ENCODE measurements at regions not wholly inside any gene's neighbourhood (a gene's known extent, or its start where the extent isn't known, plus 50 kb on each side); places are given as distances from the start of the nearest gene placed in this dataset.
A peak's percentile ranks its signal among the peaks of the same experiment; 100 is the strongest.

DNA sequence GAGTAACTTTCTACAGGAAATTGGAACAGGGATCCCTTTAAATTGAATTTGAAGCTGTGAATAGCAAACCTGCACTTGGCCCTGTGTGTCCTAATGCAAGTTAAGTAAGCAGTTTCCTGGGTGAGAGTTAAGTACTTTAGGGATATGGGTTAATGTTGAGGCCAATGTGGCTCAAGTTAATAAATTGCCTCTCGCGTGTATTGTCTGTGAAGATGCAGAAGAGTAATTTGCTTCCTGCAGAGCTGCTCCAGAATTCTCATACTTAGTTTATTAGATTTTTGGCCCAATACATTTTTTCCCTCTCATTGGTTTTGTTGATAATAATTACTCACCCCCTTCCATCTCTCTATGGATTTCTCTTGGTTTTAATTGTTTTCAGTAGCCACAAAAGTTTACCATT is 86.5 kb downstream of the SLC25A47 start:
- in situ Hi-C loops (cut with HindIII; ENCODE audit: low pct_unique_long_range_greater_than_20kb, low sequenced_read_pairs) = loop anchor here (25.0 kb wide), 1 partner anchor 253 kb away; no protein-coding TSS in a partner anchor
- DNase-seq (ENCODE audit: low read depth) = no peak

DNA sequence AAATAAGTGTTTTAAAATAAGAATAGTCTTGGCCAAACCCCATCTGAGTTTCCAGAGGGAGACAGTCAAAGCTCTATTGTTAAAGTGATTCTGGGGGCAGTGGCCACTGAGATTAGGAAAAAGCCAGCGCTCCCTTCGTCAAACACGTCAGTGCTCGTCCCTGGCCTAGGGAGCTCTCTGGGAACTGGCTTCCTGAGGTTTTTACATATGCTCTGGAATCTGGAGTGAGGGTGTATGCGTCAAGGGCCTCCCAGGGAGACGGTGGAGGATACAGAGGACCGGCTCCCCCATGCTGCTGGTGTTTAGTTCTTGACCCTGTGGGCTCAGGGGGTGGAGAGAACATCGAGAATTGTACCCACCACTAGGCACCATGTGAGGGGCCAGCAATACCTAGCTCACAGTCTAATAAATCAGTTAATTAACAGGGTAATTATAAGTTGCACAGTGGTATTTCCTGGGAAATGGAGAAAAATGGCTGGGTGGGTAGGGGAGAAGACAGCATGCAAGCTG is 87.0 kb downstream of the SLC25A47 start:
- DNase-seq (ENCODE audit: low read depth) = no peak
- in situ Hi-C loops (cut with HindIII; ENCODE audit: low pct_unique_long_range_greater_than_20kb, low sequenced_read_pairs) = loop anchor here (25.0 kb wide), 1 partner anchor 252 kb away; no protein-coding TSS in a partner anchor

DNA sequence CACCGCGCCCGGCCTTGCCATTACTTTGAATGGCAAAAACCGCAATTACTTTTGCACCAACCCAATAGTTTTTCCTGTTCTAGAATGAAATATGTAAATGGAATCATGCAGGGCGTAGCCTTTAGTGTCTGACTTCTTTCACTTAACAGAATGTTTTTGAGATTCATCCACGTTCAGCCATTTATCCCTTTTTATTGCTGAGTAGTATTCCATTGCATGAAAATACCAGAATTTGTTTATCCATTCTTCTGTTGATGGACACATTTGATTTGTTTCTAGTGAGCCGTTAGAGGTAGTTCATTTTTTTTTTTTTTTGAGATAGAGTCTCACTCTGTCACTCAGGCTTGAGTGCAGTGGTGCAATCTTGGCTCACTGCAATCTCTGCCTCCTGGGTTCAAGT is 90.6 kb downstream of the SLC25A47 start:
- no peak for DNase-seq (ENCODE audit: low read depth)
- in situ Hi-C loops (cut with HindIII; ENCODE audit: low pct_unique_long_range_greater_than_20kb, low sequenced_read_pairs) = loop anchor here (25.0 kb wide), 1 partner anchor 249 kb away; no protein-coding TSS in a partner anchor

DNA sequence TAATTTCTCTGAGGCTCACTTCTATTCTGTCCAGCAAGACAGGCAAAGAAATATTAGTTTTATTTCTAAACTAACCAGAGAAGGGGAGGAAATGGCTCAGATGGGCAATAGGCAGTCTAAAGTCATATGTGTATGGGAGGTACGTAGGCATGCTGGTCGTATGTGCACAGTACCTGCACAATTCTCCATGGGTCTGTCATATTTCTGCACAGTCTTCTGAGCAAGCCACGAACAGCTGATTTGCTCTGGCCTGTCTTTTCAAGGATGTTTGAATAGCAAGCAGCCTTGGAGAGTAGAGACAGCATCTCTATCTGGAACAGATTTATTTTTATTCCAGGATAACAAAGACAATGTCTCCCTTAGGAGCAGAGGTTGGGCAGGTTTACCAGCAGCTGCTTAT is 92.1 kb downstream of the SLC25A47 start:
- in situ Hi-C loops (cut with HindIII; ENCODE audit: low pct_unique_long_range_greater_than_20kb, low sequenced_read_pairs) = loop anchor here (25.0 kb wide), 1 partner anchor 247 kb away; no protein-coding TSS in a partner anchor
- no peak for DNase-seq (ENCODE audit: low read depth)

DNA sequence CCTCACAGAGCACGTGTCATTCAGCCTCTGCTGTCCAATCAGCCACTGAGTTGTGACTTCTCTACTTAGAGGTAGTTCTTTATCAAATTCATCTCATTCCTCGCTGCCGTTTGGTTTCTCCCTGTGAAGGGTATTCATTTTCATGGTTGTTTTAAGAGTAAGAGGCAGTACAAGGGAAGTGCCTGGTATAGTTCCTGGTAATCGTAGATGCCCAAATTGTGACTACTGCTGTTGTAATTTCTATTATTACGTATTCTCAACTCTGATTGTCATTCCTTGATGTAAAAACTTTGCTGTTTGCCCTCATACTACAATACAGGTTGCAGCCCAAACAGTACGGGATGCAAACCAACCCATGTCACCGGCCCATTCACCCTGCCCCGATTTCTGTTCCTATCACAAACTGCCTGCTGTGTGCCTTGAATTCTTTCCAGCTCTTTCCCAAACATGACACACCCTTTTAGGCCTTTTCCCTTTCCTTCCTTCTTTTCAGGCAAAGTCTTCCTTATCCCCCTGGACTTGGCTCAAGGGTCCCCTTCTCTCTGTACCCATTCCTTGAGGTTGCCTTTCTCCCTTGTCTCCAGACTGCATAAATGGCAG is 93.0 kb downstream of the SLC25A47 start:
- DNase-seq (ENCODE audit: low read depth) = no peak
- in situ Hi-C loops (cut with HindIII; ENCODE audit: low pct_unique_long_range_greater_than_20kb, low sequenced_read_pairs) = loop anchor here (25.0 kb wide), 1 partner anchor 246 kb away; no protein-coding TSS in a partner anchor

DNA sequence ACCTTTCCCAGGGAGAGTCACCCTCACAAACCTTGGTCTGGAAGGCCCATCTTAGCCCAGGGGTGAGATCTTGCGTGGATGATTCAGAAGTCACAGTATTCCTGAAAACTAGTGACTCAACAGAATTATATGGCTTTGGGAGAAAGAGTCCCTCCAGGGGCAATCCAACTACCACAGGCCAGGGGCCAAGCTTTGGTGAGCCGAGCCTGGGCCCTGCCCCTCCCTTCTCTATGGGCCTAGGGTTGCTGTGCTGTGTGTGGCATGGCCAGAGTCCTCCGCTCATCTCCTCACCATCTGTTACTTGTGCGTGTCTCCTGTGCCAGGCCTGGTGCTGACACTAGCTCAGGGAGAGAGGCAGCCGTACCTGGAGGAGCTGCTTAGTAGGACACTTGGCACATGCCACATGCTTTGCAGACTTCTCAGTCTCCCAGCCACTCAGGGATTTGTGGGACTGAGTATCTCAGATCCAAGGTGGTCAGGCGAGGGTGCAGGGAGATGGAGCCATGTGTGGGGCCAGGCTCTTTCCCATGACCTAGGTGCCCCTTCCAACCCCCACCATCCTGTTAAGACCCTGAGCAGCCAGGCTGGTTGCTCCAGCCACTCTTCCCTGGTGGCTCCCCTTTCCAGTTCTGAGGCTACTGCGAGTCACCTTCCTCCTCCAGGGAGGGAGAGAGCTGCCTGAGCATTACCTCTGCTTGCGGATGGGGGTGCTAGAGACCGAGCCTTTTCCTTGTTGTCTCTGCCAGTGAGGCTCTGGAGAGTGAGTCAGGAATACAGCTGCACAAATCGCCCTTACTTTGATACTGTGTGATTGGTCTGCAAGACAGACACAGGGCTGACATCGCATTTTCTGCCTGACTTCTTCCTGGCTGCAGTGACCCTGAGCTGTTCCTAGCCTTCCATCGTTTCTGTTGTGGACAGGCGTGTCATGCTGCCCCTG is 94.1 kb downstream of the SLC25A47 start:
- DNase-seq (ENCODE audit: low read depth) = peak; percentile 92
- in situ Hi-C loops (cut with HindIII; ENCODE audit: low pct_unique_long_range_greater_than_20kb, low sequenced_read_pairs) = loop anchor here (25.0 kb wide), 1 partner anchor 245 kb away; no protein-coding TSS in a partner anchor

DNA sequence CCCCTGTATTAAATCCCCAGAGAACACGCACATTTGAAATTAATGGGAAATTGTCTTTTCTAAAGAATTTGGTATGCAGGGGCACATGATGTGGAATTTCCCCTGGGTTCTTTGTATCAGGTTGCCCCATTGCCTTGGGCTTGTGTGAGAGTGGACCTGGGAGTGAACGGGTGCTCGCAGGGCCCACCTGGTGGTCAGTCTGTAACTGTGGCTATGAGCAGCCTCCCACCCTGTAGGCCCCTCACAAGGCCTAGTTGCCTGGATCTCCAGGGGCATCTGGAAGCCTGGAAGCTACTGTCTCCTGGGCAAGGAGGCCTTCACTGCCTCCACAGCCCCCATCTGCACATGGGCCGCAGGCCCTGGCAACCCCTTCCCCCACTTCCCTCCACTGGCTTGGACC is 96.7 kb downstream of the SLC25A47 start:
- in situ Hi-C loops (cut with HindIII; ENCODE audit: low pct_unique_long_range_greater_than_20kb, low sequenced_read_pairs) = loop anchor here (25.0 kb wide), 1 partner anchor 242 kb away; no protein-coding TSS in a partner anchor
- DNase-seq (ENCODE audit: low read depth) = no peak

DNA sequence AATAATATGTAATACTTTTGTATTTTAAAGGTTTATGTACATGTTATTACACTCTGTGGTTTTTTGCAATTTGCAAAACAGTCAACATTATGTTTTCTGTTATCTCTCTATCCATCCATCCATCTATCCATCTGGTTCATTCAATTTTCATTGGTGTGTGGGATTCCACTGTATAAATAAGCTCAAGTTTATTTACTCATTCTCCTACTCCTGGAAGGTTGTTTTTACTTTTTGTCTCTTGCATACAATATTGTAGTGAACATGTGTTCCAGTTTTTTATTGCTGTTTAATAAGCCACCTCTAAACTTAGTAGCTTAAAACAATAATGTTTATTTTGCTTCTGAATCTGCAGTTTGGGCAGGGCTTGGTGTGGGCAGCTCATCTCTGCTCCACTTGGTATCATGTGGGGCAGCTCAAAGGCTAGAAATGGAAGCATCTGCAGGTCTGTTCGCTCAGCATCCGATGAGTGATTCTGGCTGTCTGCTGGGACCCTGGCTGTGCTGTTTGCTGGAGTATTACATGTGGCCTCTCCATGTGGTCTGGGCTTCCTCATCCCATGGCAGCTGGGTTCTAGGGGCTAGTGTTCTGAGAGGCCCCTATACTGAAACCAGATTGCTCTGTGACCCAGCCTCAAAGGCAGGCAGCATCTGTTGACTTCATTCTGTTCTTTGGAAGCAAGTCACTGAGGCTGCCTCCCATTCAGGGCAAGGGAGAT is 98.8 kb downstream of the SLC25A47 start:
- in situ Hi-C loops (cut with HindIII; ENCODE audit: low pct_unique_long_range_greater_than_20kb, low sequenced_read_pairs) = loop anchor here (25.0 kb wide), 1 partner anchor 240 kb away; no protein-coding TSS in a partner anchor
- no peak for DNase-seq (ENCODE audit: low read depth)

DNA sequence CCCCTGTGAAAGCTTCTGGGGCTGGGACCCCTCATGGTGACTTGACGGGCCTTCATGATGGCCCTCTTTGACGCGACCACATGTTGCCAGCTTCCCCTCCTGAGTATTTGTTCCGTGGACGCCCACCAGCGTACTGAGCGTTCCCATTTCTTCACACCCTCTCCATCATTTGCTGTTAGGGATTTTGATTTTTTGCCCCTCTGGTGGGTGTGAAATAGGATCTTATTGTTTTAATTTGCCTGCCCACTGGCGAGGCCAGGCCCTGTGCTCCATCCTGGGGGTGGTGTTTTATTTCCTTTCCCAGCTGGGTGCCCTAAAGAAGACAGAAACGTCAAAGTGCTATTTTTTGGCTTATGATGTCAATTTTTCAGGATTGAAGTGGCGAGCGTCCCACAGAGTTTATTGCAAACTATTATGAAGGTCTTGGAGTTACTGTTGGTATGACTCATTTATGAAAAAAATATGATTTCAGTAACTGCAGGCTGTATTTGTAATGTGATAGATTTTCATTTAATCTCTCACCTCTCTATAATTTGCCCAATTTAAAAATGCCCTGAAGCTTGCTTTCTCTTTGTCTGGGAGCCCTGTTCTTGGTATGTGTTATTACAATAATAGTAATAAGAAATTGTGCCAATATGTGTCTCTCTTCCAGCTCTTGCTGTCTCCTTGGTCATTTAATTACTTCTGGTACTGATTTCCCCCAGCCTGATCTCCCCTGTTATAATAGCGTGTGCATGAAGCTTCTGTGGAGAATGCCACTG is 99.6 kb downstream of the SLC25A47 start:
- DNase-seq (ENCODE audit: low read depth) = no peak
- in situ Hi-C loops (cut with HindIII; ENCODE audit: low pct_unique_long_range_greater_than_20kb, low sequenced_read_pairs) = loop anchor here (25.0 kb wide), 1 partner anchor 240 kb away; no protein-coding TSS in a partner anchor

DNA sequence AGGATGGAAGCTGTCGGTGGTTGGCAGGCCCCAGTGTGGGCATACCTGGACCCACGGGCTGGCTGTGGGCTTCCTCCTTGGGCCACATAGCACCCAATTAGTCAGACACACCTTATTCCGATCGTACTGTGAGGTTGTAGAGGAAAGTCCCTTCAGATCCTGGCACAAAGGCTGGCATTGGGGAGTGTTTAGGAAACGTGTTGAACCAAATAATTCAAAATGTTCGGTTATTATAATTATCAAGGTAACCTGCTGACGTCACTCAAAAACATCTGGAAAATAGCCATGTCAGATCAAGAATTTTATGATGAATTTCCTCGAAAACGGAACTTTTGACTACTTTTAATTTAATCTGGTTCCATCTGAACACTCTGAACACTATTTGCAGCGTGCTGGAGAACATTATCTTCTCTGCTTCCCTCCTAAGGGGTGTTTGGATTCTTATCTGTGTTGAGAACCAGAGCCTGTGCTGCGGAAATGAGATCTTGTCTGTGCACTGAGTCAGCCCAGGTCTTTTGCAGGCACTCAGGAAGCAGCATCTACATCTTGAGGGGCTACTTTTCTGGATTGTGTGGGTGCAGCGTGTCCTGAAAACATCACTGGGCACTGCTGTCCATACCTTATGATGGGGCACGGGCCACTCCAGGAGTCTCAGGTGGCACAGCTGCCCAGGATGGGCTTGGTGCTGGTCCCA is 100.3 kb downstream of the SLC25A47 start:
- in situ Hi-C loops (cut with HindIII; ENCODE audit: low pct_unique_long_range_greater_than_20kb, low sequenced_read_pairs) = loop anchor here (25.0 kb wide), 1 partner anchor 239 kb away; no protein-coding TSS in a partner anchor
- DNase-seq (ENCODE audit: low read depth) = no peak

DNA sequence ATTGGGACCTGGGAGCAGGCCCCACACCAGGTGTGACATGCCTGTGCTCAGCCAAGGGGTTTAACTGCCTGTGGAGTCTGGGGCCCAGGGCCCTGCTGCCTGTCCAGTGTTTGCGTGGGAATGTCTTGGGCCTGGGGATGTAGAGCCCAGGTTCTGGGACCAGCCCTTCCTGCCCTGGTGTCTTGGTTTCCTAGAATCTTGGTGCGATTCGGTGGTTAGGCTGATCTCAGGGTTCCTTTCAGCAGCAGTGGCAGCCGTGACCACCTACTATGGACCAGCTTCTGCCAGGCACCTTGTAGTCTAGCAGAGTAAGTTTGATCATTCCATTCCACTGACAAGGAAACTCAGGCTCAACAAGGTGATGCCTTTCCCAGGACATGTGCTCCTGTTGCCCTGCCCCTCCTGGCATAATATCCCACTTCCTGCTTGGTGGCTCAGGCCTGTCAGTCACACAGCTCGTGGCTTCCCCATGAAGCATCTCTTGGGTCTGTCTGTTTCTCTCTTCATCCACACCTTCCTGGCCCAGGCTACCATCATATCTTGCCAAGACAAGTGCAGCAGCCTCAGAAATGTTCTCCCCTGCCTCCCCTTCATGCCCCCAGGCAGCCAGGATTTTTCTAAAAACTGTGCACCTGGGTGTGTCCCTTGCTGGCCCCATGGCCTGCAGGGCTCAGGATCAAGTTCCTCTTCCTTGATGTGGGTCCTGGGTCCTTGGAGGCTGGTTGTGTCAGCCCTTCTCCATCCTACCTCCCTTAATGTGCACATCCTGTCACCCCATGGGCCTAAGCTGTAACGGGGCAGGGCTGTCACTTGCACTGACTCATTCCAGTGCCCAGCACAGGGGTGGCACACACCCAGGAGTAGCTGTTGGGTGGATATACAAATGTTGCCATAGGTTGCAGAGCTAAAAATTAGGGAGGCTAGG is 101.6 kb downstream of the SLC25A47 start:
- in situ Hi-C loops (cut with HindIII; ENCODE audit: low pct_unique_long_range_greater_than_20kb, low sequenced_read_pairs) = loop anchor here (25.0 kb wide), 1 partner anchor 238 kb away; no protein-coding TSS in a partner anchor
- DNase-seq (ENCODE audit: low read depth) = no peak

DNA sequence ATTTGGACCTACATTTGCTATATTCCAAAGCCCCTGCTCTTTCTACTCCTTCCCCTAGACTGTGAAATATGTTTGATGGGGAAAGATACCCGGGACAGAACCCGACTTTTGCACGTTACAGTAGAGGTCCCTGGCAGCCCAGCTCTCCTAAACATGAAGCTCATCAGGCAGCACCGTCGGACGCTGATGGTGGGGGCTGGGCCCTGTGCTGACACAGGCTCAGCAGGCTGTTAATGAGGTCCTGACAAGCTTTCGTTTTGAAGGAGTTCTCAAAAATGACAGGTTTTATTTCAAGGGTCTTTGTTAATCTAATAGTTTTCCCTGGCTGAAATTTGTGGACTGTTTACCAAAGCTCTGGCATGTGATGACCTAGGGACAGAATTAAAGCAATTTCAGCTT is 102.3 kb downstream of the SLC25A47 start:
- DNase-seq (ENCODE audit: low read depth) = no peak
- in situ Hi-C loops (cut with HindIII; ENCODE audit: low pct_unique_long_range_greater_than_20kb, low sequenced_read_pairs) = no loop called here

DNA sequence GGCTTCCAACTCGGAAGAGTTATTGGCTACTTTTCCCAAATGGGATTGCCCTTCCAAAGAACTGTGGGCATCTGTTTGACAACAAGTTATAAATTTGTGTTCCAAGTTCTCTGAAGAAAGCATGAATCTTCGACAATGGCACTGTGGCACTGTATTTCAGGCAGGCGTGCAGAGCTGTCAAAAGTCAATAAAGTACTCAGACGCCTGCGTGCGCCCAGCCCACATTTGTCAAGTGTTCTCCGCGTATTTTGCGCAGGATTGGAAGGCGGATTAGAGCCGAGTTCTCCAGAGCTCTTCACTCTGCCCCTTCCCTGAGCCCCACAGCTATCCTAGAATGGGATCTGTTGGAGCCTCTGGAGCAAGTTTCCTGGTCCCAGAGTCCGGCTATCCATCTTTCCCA is 103.2 kb downstream of the SLC25A47 start:
- no peak for DNase-seq (ENCODE audit: low read depth)
- in situ Hi-C loops (cut with HindIII; ENCODE audit: low pct_unique_long_range_greater_than_20kb, low sequenced_read_pairs) = no loop called here

DNA sequence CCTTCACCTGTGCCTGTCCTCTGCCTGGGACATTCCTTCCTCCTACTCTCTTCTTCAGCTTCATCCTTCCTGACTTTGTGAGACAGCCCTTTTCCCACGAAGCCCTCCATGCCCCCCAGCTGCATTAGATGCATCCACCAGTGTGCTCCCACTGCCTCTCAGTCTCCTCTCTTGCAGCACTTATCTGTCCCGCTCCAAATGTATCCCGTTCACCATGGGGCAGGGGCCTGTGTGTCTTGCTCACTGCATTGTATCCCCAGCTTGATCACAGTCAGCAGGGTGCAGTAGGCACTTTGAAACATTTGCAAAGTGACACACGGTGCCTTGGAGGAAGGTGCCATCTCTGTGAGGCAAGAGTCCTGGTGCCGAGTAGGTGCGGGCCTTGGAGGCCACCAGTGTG is 104.0 kb downstream of the SLC25A47 start:
- in situ Hi-C loops (cut with HindIII; ENCODE audit: low pct_unique_long_range_greater_than_20kb, low sequenced_read_pairs) = no loop called here
- DNase-seq (ENCODE audit: low read depth) = no peak

DNA sequence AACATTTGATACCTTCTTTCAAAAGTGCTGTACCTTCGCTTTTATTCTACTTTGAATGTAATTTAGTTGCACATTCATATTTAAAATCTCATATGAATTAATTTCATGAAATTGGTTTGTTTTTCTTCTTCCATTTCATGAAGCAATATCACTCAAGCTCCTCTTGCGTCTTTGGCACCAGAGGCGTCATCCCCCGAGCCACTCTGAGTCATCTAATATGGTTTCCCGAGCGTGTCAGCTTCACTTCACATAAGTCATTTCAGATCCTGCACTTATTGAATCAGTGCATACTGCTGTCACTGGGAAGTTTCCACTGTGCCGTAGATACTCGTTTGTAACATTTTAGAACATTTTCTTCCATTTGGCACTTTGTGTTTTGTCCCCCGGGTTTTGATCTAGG is 105.6 kb downstream of the SLC25A47 start:
- DNase-seq (ENCODE audit: low read depth) = peak; percentile 42
- in situ Hi-C loops (cut with HindIII; ENCODE audit: low pct_unique_long_range_greater_than_20kb, low sequenced_read_pairs) = no loop called here

DNA sequence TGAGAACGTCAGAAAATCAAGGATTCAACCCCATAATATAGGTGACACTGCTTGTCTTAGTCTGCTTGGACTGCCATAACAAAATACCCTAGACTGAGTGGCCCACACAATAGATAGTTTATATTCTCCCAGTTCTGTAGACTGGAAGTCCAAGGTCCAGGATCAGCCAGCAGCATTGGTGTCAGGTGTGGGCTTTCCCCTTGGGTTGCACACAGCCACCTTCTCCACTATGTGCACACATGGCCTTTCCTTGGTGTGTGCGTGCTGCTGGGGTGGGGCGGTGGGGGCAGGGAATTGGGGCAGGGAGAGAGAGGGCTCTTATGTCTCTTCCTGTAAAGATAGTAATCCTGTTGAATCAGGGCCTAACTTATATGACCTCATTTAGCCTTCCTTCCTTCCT is 106.4 kb downstream of the SLC25A47 start:
- in situ Hi-C loops (cut with HindIII; ENCODE audit: low pct_unique_long_range_greater_than_20kb, low sequenced_read_pairs) = no loop called here
- no peak for DNase-seq (ENCODE audit: low read depth)

Data from Caki2 (cell line).